Stimulated activated memory B cell treated with anti-CD40 and anti-IgM and Interleukin-4, amounts not matched to agents 10 μg/mL and 1 μg/mL and 100 μg/mL, for 72 hours (primary cell): ENCODE measurements at regions not wholly inside any gene's neighbourhood (a gene's known extent, or its start where the extent isn't known, plus 50 kb on each side); places are given as distances from the start of the nearest gene placed in this dataset.
"Not testable (repeated sequence)": the region's sequence is repeated elsewhere in the genome, so short reads cannot be mapped to it uniquely, and the experiment has no call there.

ENCODE experiments used
- ATAC-seq: fragments of 150-1000 bp; cut with Tn5 transposase; 2 replicates; pipeline ENCODE4 v1.10.0; 2021
- H3K27ac Mint-ChIP-seq: one replicate; pipeline ENCODE4 v1.8.0; 2022; ENCODE audit warnings: mild to moderate bottlenecking, mixed read lengths
- H3K27me3 Mint-ChIP-seq: one replicate; pipeline ENCODE4 v1.8.0; 2022; ENCODE audit warnings: mixed read lengths
- H3K36me3 Mint-ChIP-seq: one replicate; pipeline ENCODE4 v1.8.0; 2022; ENCODE audit warnings: mixed read lengths
- H3K4me1 Mint-ChIP-seq: one replicate; pipeline ENCODE4 v1.8.0; 2022; ENCODE audit warnings: mixed read lengths
- H3K4me3 Mint-ChIP-seq: one replicate; pipeline ENCODE4 v1.8.0; 2022; ENCODE audit warnings: mild to moderate bottlenecking, moderate library complexity, mixed read lengths
- H3K9me3 Mint-ChIP-seq: one replicate; pipeline ENCODE4 v1.8.0; 2022; ENCODE audit warnings: mixed read lengths

GRCh38 chrX:45554736-45555135 is 354.1 kb upstream of the DIPK2B start:
- no peak overlapping the region for H3K27ac Mint-ChIP-seq
- no peak overlapping the region for H3K4me3 Mint-ChIP-seq
- ATAC-seq, result no peak
- no peaks in the 10 kb centered on the region for H3K27me3 Mint-ChIP-seq
- no peaks in the 10 kb centered on the region for H3K4me1 Mint-ChIP-seq
- H3K9me3 Mint-ChIP-seq, result peaks cover 2% of the 10 kb centered on the region
- H3K36me3 Mint-ChIP-seq, result no peaks in the 10 kb centered on the region

GRCh38 chrX:45553417-45553816 is 352.7 kb upstream of the DIPK2B start:
- no peaks in the 10 kb centered on the region for H3K27me3 Mint-ChIP-seq
- H3K36me3 Mint-ChIP-seq, result no peaks in the 10 kb centered on the region
- no peak overlapping the region for H3K27ac Mint-ChIP-seq
- ATAC-seq, result no peak
- no peaks in the 10 kb centered on the region for H3K4me1 Mint-ChIP-seq
- H3K9me3 Mint-ChIP-seq, result peaks cover 1% of the 10 kb centered on the region
- no peak overlapping the region for H3K4me3 Mint-ChIP-seq

GRCh38 chrX:45546697-45547096 is 346.0 kb upstream of the DIPK2B start:
- H3K36me3 Mint-ChIP-seq, ATAC-seq, H3K9me3 Mint-ChIP-seq, H3K27me3 Mint-ChIP-seq, H3K4me3 Mint-ChIP-seq, H3K4me1 Mint-ChIP-seq, H3K27ac Mint-ChIP-seq: not testable (repeated sequence)

- H3K4me3 Mint-ChIP-seq, result no peak overlapping the region
- no peaks in the 10 kb centered on the region for H3K36me3 Mint-ChIP-seq
- H3K27me3 Mint-ChIP-seq, result no peaks in the 10 kb centered on the region
- H3K4me1 Mint-ChIP-seq, result no peaks in the 10 kb centered on the region
- no peak for ATAC-seq
- H3K9me3 Mint-ChIP-seq, result peaks cover 3% of the 10 kb centered on the region
- no peak overlapping the region for H3K27ac Mint-ChIP-seq
Measured at GRCh38 chrX:45540181-45540580, 339.5 kb upstream of the DIPK2B start.

GRCh38 chrX:45537936-45538335 is 337.3 kb upstream of the DIPK2B start:
- no peak for ATAC-seq
- peaks cover 7% of the 10 kb centered on the region for H3K9me3 Mint-ChIP-seq
- H3K27ac Mint-ChIP-seq, result no peak overlapping the region
- no peaks in the 10 kb centered on the region for H3K27me3 Mint-ChIP-seq
- H3K36me3 Mint-ChIP-seq, result no peaks in the 10 kb centered on the region
- H3K4me1 Mint-ChIP-seq, result no peaks in the 10 kb centered on the region
- no peak overlapping the region for H3K4me3 Mint-ChIP-seq

- no peak overlapping the region for H3K27ac Mint-ChIP-seq
- no peak for ATAC-seq
- H3K36me3 Mint-ChIP-seq, result no peaks in the 10 kb centered on the region
- no peaks in the 10 kb centered on the region for H3K9me3 Mint-ChIP-seq
- H3K27me3 Mint-ChIP-seq, result no peaks in the 10 kb centered on the region
- no peaks in the 10 kb centered on the region for H3K4me1 Mint-ChIP-seq
- H3K4me3 Mint-ChIP-seq, result no peak overlapping the region
Measured at GRCh38 chrX:45527834-45528233, 327.2 kb upstream of the DIPK2B start.

- no peak for ATAC-seq
- no peaks in the 10 kb centered on the region for H3K9me3 Mint-ChIP-seq
- no peaks in the 10 kb centered on the region for H3K27me3 Mint-ChIP-seq
- H3K4me1 Mint-ChIP-seq, result no peaks in the 10 kb centered on the region
- H3K36me3 Mint-ChIP-seq, result no peaks in the 10 kb centered on the region
- H3K27ac Mint-ChIP-seq, result no peak overlapping the region
- H3K4me3 Mint-ChIP-seq, result no peak overlapping the region
Measured at GRCh38 chrX:45524805-45525204, 324.1 kb upstream of the DIPK2B start.

- no peak for ATAC-seq
- H3K27me3 Mint-ChIP-seq, result no peaks in the 10 kb centered on the region
- H3K36me3 Mint-ChIP-seq, result no peaks in the 10 kb centered on the region
- no peaks in the 10 kb centered on the region for H3K9me3 Mint-ChIP-seq
- no peak overlapping the region for H3K4me3 Mint-ChIP-seq
- H3K4me1 Mint-ChIP-seq, result no peaks in the 10 kb centered on the region
- no peak overlapping the region for H3K27ac Mint-ChIP-seq
Measured at GRCh38 chrX:45524296-45524695, 323.6 kb upstream of the DIPK2B start.

- no peaks in the 10 kb centered on the region for H3K9me3 Mint-ChIP-seq
- no peaks in the 10 kb centered on the region for H3K4me1 Mint-ChIP-seq
- no peak overlapping the region for H3K4me3 Mint-ChIP-seq
- no peak overlapping the region for H3K27ac Mint-ChIP-seq
- ATAC-seq, result no peak
- H3K36me3 Mint-ChIP-seq, result no peaks in the 10 kb centered on the region
- H3K27me3 Mint-ChIP-seq, result no peaks in the 10 kb centered on the region
Measured at GRCh38 chrX:45518552-45518951, 317.9 kb upstream of the DIPK2B start.

- no peaks in the 10 kb centered on the region for H3K9me3 Mint-ChIP-seq
- H3K36me3 Mint-ChIP-seq, result no peaks in the 10 kb centered on the region
- no peak for ATAC-seq
- H3K27me3 Mint-ChIP-seq, result no peaks in the 10 kb centered on the region
- no peak overlapping the region for H3K27ac Mint-ChIP-seq
- no peak overlapping the region for H3K4me3 Mint-ChIP-seq
- no peaks in the 10 kb centered on the region for H3K4me1 Mint-ChIP-seq
Measured at GRCh38 chrX:45517090-45517973, 316.7 kb upstream of the DIPK2B start.

GRCh38 chrX:45515262-45516215 is 314.9 kb upstream of the DIPK2B start:
- ATAC-seq, result no peak
- Mint-ChIP-seq H3K4me1 (no peaks in the 10 kb centered on the region), H3K9me3 (no peaks in the 10 kb centered on the region), H3K27ac (no peak overlapping the region), H3K27me3 (no peaks in the 10 kb centered on the region), H3K4me3 (no peak overlapping the region), H3K36me3 (no peaks in the 10 kb centered on the region)

- no peaks in the 10 kb centered on the region for H3K36me3 Mint-ChIP-seq
- no peak overlapping the region for H3K4me3 Mint-ChIP-seq
- no peak overlapping the region for H3K27ac Mint-ChIP-seq
- no peaks in the 10 kb centered on the region for H3K27me3 Mint-ChIP-seq
- no peaks in the 10 kb centered on the region for H3K4me1 Mint-ChIP-seq
- H3K9me3 Mint-ChIP-seq, result no peaks in the 10 kb centered on the region
- no peak for ATAC-seq
Measured at GRCh38 chrX:45513042-45513441, 312.4 kb upstream of the DIPK2B start.

GRCh38 chrX:45508454-45508853 is 307.8 kb upstream of the DIPK2B start:
- Mint-ChIP-seq H3K27me3 (no peaks in the 10 kb centered on the region), H3K9me3 (no peaks in the 10 kb centered on the region), H3K4me1 (no peaks in the 10 kb centered on the region), H3K27ac (no peak overlapping the region), H3K4me3 (no peak overlapping the region), H3K36me3 (no peaks in the 10 kb centered on the region)
- ATAC-seq, result no peak

GRCh38 chrX:45506149-45506730 is 305.6 kb upstream of the DIPK2B start:
- Mint-ChIP-seq H3K9me3 (no peaks in the 10 kb centered on the region), H3K4me1 (no peaks in the 10 kb centered on the region), H3K4me3 (no peak overlapping the region), H3K36me3 (no peaks in the 10 kb centered on the region), H3K27me3 (no peaks in the 10 kb centered on the region), H3K27ac (no peak overlapping the region)
- no peak for ATAC-seq

- Mint-ChIP-seq H3K4me1 (no peaks in the 10 kb centered on the region), H3K9me3 (no peaks in the 10 kb centered on the region), H3K36me3 (no peaks in the 10 kb centered on the region), H3K27me3 (no peaks in the 10 kb centered on the region), H3K27ac (no peak overlapping the region), H3K4me3 (no peak overlapping the region)
- no peak for ATAC-seq
Measured at GRCh38 chrX:45505214-45505613, 304.5 kb upstream of the DIPK2B start.
